HG03039 (cell line): ENCODE measurements at regions not wholly inside any gene's neighbourhood (a gene's known extent, or its start where the extent isn't known, plus 50 kb on each side); places are given as distances from the start of the nearest gene placed in this dataset.

Experiments used
- ATAC-seq: cut with Tn5 transposase; IDR thresholded peaks from one replicate; pipeline ENCODE4 v1.9.1; 2021; ENCODE audit warnings: mild to moderate bottlenecking, moderate library complexity; ENCODE audit not compliant: unreplicated experiment

- ATAC-seq, result no peak
These were observed 361.9 kb downstream of the CYRIA start for GRCh38 chr2:16303761-16304160.

- no peak for ATAC-seq
These were observed 362.4 kb downstream of the CYRIA start for GRCh38 chr2:16303273-16303577.

- ATAC-seq, result no peak
These were observed 362.3 kb downstream of the MYCN start for GRCh38 chr2:16302431-16303272.

GRCh38 chr2:16301961-16302360, 361.6 kb downstream of the MYCN start:
- ATAC-seq, result no peak

- no peak for ATAC-seq
These were observed 358.5 kb downstream of the MYCN start for GRCh38 chr2:16298866-16299265.

- ATAC-seq, result no peak
These were observed 356.2 kb downstream of the MYCN start for GRCh38 chr2:16296331-16297250.

GRCh38 chr2:16296038-16296290, 355.6 kb downstream of the MYCN start:
- no peak for ATAC-seq

- no peak for ATAC-seq
These were observed 354.4 kb downstream of the MYCN start for GRCh38 chr2:16294791-16295190.

- ATAC-seq, result no peak
These were observed 353.5 kb downstream of the MYCN start for GRCh38 chr2:16293871-16294270.

- ATAC-seq, result no peak
These were observed 353.0 kb downstream of the MYCN start for GRCh38 chr2:16293398-16293797.

GRCh38 chr2:16291731-16292550, 351.6 kb downstream of the MYCN start:
- no peak for ATAC-seq

- no peak for ATAC-seq
These were observed 350.9 kb downstream of the MYCN start for GRCh38 chr2:16291226-16291625.

- ATAC-seq, result no peak
These were observed 350.1 kb downstream of the MYCN start for GRCh38 chr2:16290311-16291020.

- ATAC-seq, result no peak
These were observed 348.2 kb downstream of the MYCN start for GRCh38 chr2:16288371-16289112.

- no peak for ATAC-seq
These were observed 347.5 kb downstream of the MYCN start for GRCh38 chr2:16287831-16288230.

- ATAC-seq, result no peak
These were observed 346.9 kb downstream of the MYCN start for GRCh38 chr2:16287281-16287680.

- ATAC-seq, result no peak
These were observed 345.6 kb downstream of the MYCN start for GRCh38 chr2:16285813-16286510.

GRCh38 chr2:16284941-16285625, 344.7 kb downstream of the MYCN start:
- no peak for ATAC-seq
